Lower leg skin (tissue), 4 donors: ENCODE measurements at regions not wholly inside any gene's neighbourhood (a gene's known extent, or its start where the extent isn't known, plus 50 kb on each side); places are given as distances from the start of the nearest gene placed in this dataset.
"Not testable (repeated sequence)": the region's sequence is repeated elsewhere in the genome, so short reads cannot be mapped to it uniquely, and the experiment has no call there.

ENCODE experiments used
- DNase-seq, 2 donors: peaks; one replicate each; pipeline ENCODE4 v3.0.0-alpha.2; 2019; ENCODE audit warnings: low spot score in 2 of 2
- H3K4me3 ChIP-seq: fragments of 200-600 bp; sonication (generic); 2 replicates; pipeline ENCODE4 v1.5.1; 2017; ENCODE audit warnings: mild to moderate bottlenecking, low read depth; ENCODE audit not compliant: poor library complexity, severe bottlenecking
- POLR2A ChIP-seq, 2 donors: fragments of 450-650 bp; IDR thresholded peaks; one replicate each; pipeline ENCODE4 v1.6.1; 2016 to 2017; ENCODE audit warnings: antibody characterized with exemption in 2 of 2, mild to moderate bottlenecking in 1 of 2, moderate library complexity in 1 of 2
- WGBS, 2 donors: methylation state at CpG; one replicate each; pipeline ENCODE4 v1.1.5; 2018; 5-methylcytosine and 5-hydroxymethylcytosine counted together
- intact Hi-C: fragments of 100-400 bp; cut with DNase I; formaldehyde crosslinking; loops from one replicate; pipeline ENCODE4 v1.15.0; 2023; ENCODE audit warnings: low total_unique reads
- TF ChIP-seq, protein P1 (sequence below), 3 donors: fragments of 450-650 bp; IDR thresholded peaks; one replicate each; pipeline ENCODE4 v1.5.1; 2016; ENCODE audit warnings: antibody characterized with exemption in 3 of 3, mild to moderate bottlenecking in 3 of 3, moderate library complexity in 2 of 3

DNA sequence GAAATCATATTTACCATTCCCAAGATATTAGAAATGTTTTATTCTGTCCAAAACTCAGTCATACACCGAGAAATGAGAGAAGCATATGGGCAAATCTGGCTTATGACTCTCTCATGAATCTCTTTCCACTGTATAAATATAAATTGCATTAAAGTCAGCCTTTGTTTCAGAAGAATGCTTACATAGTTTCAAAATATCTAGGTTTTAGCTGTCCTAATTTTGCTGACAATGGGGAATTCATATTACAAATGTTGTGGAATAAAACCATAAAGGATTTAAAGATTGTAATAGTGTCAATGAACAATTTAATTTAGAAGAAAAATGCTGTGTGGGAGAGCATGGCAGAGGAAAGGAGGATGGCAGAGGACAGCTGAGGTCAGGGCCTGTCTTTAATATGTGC lies 185.0 kb upstream of the THSD7A start:
- intact Hi-C loops: no loop called here
- no peak for DNase-seq
- TF ChIP-seq POLR2A (IDR thresholded peaks at IDR 0.05): no peak
- TF ChIP-seq, protein P1, sequence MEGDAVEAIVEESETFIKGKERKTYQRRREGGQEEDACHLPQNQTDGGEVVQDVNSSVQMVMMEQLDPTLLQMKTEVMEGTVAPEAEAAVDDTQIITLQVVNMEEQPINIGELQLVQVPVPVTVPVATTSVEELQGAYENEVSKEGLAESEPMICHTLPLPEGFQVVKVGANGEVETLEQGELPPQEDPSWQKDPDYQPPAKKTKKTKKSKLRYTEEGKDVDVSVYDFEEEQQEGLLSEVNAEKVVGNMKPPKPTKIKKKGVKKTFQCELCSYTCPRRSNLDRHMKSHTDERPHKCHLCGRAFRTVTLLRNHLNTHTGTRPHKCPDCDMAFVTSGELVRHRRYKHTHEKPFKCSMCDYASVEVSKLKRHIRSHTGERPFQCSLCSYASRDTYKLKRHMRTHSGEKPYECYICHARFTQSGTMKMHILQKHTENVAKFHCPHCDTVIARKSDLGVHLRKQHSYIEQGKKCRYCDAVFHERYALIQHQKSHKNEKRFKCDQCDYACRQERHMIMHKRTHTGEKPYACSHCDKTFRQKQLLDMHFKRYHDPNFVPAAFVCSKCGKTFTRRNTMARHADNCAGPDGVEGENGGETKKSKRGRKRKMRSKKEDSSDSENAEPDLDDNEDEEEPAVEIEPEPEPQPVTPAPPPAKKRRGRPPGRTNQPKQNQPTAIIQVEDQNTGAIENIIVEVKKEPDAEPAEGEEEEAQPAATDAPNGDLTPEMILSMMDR (IDR thresholded peaks at IDR 0.05): no peak
- H3K4me3 ChIP-seq: no peak overlapping the region
- 51 to 60% methylated on average over 1 of the region's 1 CpG for WGBS, 2 donors

DNA sequence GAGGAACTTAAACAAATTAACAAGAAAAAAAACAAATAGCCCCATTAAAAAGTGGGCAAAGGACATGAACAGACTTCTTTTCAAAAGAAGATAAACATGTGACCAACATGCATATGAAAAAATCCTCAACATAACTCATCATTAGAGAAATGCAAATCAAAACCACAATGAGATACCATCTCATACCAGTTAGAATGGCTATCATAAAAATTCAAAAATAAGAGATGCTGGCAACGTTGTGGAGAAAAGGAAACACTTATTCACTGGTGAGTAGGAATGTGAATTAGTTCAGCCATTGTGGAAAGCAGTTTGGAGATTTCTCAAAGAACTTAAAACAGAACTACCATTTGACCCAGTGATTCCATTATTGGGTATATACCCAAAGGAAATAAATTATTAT lies 189.1 kb upstream of the TMEM106B start:
- DNase-seq, H3K4me3 ChIP-seq, intact Hi-C loops: not testable (repeated sequence)
- WGBS, 2 donors: 50 to 58% methylated on average over 1 of the region's 1 CpG

DNA sequence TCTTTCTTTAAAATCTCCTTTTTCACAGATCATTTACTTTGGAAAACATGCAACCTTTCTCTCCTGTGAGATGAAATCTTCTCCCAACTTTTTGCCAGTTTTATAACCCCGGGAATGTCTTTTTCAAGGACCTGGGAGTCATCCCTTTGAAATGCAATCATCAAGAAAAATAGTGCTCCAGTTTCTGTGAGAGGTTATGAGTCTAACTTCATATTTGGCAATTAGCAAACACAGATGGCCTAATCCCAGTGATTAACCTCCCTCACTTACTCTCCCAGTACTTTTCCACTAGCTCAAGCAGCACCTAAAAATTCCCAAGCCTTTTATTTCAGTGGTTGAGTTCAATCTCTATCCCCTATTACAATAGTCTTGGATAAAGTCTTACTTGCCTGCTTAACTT lies 185.8 kb upstream of the TMEM106B start:
- H3K4me3 ChIP-seq: no peak overlapping the region
- 62 to 74% methylated on average over 1 of the region's 1 CpG for WGBS, 2 donors
- no peak for DNase-seq
- intact Hi-C loops: no loop called here
- no peak for TF ChIP-seq POLR2A (IDR thresholded peaks at IDR 0.05)
- TF ChIP-seq, protein P1 (IDR thresholded peaks at IDR 0.05): no peak

DNA sequence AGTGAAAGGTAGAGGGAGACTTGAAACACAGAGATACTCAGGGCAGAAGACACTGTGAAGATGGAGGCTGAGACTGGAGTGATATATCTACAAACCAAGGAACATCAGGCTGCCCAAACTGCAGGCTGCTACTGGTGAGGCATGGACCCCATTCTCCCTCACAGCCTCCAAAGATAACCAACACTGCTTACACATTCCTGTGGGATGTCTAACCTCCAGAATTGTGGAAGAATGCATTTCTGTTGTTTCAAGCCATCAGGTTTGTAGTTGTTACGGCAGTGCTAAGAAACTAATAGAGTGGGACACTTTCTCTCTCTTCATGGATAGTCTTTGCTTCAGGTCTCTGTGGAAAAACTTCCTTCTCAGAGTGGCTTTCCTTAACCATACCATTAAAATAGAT lies 182.6 kb upstream of the TMEM106B start:
- TF ChIP-seq, protein P1 (IDR thresholded peaks at IDR 0.05): no peak
- no peak for TF ChIP-seq POLR2A (IDR thresholded peaks at IDR 0.05)
- 85 to 100% methylated on average over 1 of the region's 1 CpG for WGBS, 2 donors
- no peak for DNase-seq
- no peak overlapping the region for H3K4me3 ChIP-seq
- intact Hi-C loops: no loop called here

DNA sequence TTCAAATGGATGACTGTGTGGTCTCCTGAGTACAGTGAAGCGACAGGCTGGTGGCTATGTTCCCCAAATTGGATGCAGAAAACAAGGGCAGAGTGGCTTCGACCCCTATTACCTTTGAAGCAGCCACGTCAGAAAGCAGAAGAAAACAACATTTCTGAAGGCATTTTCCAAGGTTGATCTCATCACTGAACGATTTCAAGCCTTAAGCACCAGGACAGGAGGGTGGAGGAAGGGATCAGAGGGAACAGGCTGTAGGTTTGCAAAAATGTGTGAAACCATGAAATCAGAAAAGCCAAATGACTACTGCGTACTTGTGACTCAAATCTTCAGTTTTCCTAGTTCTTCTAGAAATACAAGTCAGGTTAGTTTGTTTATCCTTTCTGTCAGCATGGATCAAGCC lies 181.0 kb upstream of the TMEM106B start:
- TF ChIP-seq, protein P1 (IDR thresholded peaks at IDR 0.05): no peak
- no peak for TF ChIP-seq POLR2A (IDR thresholded peaks at IDR 0.05)
- intact Hi-C loops: no loop called here
- no peak for DNase-seq
- 60 to 67% methylated on average over 5 of the region's 5 CpGs for WGBS, 2 donors
- no peak overlapping the region for H3K4me3 ChIP-seq

DNA sequence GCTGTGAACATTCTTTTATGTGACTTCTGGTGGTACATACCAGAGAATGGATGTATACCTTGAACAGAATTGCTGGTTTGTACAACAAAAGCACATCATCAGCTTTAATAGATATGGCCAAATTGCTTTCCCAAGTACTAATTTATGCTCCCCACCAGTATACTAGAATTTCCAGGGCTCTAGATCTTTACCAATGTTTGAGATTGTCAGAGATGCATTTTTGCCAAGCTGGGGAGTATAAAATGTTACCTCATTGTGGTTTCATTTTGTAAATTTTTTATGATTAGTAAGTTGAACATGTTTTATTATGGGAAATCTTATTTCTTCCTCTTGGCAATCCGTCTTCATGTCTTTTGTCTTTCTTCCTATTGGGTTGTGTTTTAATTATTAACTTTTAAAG lies 179.9 kb upstream of the TMEM106B start:
- H3K4me3 ChIP-seq: no peak overlapping the region
- intact Hi-C loops: no loop called here
- TF ChIP-seq POLR2A (IDR thresholded peaks at IDR 0.05): no peak
- TF ChIP-seq, protein P1 (IDR thresholded peaks at IDR 0.05): no peak
- no peak for DNase-seq
- WGBS, 2 donors: 74 to 93% methylated on average over 1 of the region's 1 CpG
